IPS DF 4.7 (cell line): ENCODE measurements at regions not wholly inside any gene's neighbourhood (a gene's known extent, or its start where the extent isn't known, plus 50 kb on each side); places are given as distances from the start of the nearest gene placed in this dataset.

ENCODE experiments used
- DNase-seq: peaks from one replicate; pipeline ENCODE4 v3.0.0-alpha.2; 2013; ENCODE audit warnings: low spot score; ENCODE audit errors: extremely low read depth

DNA sequence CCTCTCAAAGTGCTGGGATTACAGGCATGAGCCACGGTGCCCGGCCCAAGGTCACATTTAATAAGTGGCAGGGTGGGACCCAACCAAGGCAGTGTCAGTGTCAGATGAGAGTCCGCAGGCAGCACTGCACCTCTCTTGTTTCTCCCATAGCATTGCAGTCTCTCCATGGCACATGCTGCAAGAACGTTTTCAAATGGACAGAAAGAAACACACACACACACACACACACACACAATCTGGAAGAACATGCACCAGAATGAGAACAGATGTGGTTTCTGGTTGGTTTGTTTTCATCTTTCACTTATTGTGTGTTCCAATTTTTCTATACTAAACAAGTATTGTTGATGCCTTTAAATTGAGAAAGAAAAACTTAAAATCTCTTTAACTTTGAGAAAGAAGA lies 126.5 kb downstream of the SYF2 start:
- no peak for DNase-seq

DNA sequence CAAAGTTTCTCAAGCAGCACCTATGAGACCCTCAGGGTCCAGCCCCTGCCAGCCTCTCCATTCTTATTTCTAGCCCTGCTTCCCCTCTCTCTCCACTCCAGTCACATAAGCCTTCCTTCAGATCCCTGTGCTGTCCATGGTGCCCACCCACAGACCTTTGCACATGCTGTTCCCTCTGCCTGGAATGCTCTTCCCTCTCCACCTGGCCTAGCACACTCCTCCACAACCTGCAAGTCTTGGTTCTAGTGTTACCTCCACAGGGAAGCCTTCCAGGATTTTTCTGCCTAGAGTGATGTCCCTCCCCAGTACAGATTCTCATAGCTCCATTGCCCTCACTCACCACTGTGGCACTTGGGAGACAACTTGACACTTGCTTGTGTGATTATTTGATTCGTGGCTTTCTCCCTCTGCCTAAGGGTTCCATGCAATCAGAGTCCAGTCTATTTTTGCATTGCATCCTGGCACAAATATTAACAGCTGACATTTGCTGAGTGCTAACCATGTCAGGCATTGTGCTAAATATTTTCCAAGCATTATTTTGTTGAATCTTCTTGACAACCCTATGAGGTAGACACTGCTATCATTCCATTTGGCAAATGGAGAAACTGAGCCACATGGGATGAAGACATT lies 127.3 kb downstream of the SYF2 start:
- no peak for DNase-seq

DNA sequence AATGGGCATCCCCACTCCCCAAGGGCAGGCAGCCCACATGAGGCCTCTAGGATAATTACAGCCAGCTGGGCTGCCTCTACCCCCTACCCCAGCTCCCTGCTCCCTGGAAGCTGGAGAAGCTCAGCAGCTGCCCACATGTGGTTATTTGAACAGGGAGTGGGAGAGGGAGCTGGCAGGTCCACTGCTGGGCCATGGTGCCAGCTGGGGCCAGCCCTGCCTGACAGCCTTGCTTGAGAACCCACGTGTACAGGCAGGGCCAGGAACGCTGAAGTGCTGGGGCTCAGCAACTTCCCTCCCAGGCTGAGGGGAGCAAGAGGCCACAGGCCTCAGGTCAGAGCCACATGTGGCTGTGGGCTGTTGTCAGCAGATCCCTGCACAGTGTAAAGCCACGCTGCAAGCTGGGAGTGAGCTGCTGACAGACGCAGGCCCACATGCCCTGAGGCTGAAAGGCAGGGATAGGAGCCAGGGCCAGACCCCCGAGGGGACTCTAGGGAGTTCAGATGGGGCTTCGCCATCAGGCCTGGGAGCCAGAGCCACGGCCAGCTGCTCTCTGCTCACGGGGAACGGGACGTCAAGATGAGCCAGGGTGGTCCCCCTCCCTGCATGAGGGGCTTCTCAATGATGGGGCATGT lies 129.0 kb downstream of the SYF2 start:
- no peak for DNase-seq

DNA sequence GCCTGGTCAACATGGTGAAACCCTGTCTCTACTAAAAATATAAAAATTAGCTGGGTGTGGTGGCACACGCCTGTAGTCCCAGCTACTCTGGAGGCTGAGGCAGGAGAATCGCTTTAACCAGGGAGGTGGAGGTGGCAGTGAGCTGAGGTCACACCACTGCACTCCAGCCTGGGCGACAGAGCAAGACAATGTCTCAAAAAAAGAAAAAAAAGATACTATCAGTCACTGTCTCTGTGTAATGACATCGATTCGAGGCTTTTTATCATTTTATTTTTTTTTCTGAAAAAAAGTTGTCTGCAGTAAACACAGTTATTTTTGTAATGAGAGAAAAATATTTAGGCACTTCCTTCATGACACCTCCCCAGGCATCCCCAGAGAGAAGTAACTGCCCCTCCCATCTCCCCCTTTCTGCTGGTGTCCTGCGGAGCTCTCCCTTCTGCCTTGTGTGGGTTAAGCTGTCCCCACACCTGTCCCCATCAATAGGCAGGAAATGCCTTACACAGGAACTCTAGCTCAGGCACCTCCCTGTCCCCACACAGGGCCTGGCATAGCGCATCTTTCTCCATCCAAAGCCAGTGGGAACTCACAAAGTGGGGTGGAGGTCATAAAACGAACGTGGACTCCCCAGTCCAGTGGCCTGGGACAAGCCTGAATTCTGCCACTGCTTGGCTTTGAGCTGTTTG lies 132.0 kb downstream of the SYF2 start:
- no peak for DNase-seq

DNA sequence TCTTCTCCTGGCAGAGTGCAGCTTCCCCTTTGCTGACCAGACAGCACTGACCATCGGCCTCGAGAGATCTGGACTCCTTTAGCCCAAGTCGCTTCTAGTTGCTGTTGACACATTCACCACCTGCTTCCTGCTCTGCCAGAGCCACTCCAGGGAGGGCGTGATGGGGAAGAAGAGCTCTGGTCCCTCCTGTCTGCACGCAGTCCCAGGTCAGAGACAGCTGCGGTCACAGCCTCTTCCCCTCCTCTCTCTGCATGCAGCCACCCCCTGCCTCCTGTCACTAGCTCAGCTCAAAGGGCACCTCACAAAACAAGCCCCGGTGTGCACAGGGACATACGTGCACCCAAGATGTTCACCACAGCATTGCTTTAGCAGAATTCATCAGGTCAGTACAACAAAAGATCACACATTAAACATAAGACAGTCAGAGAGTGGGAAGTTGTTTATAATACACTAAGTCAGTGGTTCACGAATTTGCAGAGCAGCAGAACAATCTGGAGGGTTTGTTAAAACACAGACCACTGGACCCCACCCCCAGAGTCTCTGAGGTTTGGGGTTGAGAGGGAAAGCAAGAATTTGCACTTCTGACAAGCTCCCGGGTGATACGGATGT lies 132.9 kb downstream of the SYF2 start:
- DNase-seq: no peak

DNA sequence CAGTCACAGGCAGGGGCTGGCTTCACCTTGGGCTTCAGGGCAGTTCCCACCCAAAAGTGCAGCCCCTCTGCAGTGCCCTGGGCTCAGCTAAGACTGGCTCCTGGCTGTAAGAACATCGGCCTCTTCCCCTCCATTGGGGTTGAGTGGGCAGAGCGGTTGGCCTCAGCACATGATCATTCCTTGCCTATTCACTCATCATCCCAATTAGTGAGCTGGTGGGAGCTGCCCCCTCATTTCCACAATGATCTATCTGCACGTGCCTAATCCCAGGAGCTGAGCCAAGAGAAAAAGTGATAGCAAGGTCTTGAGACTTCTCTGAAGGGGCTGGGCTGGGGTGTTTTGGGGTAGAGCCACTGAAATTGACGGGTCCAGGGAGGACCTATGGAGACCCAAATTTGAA lies 133.6 kb downstream of the SYF2 start:
- no peak for DNase-seq

DNA sequence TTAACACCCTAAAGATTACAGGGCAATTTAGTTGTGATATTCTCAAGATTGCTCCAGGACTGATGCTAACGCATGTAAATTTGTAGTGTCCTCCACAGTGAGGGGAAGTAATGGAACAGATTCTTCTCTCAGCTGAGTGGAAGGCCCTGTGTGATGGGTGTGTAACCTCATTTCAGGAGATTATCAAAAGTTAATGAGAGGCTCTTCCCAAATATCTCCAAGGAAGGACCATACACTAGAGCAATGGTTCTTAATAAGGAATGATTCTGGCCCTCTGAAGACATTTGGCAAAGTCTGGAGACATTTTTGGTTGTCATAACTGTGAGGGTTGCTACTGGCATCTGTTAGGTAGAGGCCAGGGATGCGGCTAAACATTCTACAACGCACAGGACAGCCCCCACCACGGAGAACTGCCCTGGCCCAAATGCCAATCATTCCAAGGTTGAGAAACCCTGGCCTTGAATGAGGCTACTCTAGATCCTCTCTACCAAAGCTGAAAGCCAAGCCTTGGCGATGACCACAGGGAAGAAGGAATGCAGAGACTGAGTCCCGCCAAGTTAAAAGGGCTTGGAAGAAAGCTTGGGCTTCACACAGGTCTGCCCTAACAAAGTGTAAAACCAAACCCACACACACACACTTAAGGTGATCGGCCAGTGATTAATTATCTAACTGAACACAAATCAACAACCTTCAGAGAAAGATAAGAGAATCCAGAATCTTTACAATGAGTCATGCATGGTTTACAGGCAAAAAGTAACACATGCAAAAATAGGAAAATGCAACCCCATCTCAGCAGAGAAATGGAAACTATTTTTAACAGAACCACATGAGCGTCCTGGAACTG lies 135.8 kb downstream of the SYF2 start:
- no peak for DNase-seq

DNA sequence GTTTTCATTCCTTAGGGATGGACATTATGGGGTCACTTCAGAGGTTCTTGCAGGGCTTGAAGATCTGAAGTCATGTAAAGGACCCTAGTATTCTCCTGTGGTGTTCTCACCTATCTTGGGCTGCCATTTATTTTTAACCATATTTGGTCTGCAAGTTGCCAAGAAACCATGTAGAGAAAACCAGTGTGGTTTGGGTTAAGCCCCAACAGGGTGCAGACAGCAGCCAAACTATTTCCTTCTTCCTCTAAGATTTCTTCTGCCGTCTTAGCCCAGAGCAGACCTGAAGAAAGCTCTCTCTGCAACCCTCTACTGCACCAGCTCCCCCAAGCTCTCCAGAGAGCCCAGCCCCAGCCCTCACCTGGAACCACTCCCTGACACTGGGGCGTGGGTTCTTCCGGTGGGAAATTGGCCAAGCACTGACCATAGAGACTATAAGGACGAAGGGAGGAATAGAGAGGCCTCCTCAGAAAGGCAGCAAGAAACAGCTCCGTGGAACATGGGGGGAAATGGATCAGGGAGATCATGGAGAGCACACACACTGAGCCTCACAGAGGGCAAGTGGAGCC lies 136.6 kb downstream of the SYF2 start:
- DNase-seq: no peak

DNA sequence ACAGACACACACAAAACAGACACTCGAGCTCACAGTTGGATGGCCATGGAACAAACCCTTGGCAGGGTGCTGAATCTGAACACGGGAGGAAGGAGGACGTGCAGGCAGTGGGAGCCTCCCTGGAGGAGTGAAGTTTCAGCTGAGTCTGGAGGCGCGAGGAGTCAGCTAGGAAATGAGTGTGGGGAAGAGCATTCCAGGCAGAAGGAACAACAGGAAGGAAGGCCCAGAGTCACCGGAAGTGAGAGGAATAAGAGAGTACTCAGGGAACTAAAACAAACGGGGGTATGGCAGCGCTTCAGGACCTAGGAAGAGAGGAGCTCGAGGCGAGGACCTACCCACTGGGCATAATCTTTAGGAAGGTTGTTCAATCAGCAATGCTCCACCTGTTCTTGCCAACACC lies 137.3 kb downstream of the SYF2 start:
- no peak for DNase-seq

DNA sequence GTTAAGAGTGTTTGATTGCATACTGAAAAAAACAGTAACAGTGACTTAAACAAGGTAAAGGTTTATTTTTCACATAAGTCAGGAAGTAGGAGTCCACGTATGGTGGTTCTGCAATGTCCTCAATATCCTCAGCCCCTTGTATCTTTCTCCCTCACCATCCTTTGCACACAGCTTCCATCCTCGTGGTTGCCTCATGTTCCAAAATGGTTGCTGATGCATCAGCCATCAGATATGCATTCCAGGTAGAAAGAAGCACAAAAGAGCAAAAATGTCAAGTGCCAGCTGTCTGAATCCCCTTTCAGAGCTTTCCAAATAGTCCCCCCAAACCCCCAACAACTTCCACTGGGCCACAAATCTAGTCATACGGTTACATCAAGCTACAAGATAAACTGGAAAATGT lies 138.1 kb downstream of the SYF2 start:
- no peak for DNase-seq

DNA sequence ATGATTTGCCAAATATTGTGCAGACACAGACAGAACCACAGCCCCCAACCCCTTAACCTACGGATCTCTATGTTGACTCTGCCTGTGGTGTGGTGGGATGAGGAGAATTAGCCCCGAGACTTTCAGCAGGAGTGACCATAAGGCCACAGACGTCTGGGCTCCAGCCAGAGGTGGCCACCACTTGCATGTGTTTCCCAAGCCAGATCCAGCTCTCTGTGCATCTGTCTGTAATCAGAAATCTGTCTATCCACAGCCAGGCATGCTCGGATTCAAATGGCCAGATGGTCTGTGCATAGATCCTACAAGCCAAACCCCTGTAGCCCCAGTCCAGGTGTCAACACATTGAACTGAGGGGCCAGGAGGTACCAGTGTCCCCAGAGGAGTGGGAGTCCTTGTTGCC lies 140.6 kb downstream of the SYF2 start:
- no peak for DNase-seq

DNA sequence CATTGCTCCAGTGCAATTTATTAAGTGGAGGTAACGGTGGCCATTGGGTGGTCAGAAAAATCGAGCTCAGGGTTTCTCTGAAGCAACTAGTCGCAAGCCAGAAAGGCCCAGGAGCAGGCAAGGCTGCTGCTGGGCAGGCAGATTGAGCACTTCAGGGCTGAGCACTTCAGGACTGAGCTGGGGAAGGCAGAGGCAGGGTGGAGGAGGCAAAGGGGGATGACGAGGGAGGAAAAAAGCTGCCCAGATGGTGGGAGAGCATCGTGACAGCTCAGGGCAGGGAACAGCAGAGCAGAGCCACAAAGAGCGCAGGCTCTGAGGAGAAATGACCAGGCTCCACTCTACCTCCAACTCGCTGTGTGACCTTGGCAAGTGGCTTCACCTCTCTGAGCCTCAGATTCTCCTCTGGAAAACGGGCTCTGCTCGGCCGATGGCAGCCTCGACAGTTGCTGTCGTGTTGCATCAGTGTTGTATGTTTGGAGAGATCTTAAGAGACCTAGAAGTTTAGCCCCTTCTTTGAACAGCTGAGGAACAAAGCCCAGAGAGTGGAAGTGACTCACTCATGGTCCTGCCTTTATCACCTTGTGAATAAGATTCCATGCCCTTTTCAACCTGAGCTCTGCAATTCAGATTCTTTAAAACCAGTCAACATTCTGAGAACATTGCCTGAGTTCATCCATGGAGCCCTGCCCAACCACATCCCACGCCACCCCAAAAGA lies 141.4 kb downstream of the SYF2 start:
- no peak for DNase-seq

DNA sequence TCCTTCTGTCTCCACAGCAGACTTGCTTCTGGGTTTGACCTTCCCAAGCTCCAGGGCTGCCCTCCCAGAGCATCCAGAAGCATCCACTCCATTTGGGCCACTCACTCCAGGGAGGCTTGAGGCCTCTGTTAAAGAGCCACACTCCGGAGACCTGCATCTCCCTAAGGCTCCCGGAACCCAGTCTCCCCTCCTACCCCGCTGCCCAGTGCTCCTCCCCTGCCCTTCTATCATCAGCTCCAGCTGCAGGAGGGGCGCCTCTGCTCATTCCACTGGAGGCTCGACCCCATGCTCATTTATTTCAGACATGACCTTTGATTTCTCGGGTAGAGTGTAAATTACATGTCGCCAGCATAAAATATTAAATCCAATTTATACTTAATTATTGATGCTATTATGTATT lies 142.5 kb downstream of the SYF2 start:
- no peak for DNase-seq

DNA sequence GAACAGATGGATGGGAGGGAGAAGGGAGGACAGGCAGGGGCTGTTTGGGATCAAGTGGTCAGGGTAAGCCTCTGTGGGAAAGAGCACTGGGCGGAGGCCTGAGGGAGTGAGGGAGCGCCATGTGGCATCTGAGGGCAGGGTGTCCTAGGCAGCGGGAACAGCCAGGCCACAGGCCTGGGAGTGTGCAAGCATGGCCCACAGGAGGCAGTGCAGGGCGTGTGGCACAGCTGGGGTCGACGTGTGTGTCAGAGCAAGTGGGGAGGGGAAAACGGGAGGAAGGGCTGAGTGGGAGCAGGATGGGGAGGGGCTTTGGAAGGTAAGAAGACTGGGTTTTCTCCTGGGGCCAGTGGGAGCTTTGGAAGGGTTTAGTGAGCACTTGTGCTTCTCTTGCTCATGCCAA lies 143.4 kb downstream of the SYF2 start:
- no peak for DNase-seq

DNA sequence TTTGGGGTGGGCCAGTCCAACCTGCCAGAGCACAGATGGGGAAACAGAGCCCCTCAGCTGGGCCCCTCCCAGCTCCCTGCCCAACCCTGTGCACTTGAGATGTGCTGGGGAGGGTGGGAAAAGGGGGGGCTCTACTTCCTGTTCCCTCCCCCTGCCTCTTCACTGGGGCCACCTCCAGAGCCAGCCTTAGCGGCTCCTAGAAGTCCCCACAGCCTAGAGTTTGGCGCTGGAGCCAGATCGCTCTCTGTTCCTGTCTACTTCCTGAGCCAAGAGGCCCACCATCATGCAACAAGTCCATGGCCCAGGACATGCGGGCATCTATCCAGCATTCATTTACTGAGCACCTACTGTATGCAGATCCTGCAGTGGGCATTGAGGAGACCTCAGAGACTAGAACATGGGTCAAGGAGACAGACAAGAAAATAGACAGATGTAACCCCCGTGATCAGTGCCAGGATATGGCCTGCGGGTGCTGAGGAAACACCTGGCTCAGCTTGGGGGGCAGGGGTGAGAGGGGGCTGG lies 144.1 kb downstream of the SYF2 start:
- DNase-seq: no peak

DNA sequence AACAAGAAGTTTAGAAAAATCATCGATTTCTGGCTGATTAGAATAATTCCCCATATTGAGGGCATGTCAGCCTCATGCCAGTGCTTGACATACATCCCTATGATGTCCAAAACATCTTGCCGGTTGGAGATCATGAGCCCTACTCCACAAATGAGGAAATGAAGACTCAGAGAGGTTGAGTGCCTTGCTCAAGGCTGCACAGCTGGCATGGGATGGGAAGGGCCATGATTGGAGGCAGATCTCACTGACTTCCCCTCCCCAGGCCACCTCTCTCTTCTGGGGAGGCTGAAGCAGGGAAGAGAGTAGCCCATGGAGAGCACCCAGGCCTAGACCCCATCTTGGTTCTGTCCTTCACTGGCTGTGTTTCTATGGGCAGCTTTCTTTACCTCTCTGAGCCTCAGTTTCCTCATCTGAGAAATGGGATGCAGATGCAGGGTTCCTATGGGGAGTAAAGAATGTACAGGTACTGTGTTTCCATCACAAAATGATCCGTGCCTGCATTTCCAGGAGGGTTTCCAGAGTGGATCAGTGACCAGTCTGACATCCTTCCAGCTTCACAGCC lies 145.7 kb downstream of the SYF2 start:
- DNase-seq: no peak

DNA sequence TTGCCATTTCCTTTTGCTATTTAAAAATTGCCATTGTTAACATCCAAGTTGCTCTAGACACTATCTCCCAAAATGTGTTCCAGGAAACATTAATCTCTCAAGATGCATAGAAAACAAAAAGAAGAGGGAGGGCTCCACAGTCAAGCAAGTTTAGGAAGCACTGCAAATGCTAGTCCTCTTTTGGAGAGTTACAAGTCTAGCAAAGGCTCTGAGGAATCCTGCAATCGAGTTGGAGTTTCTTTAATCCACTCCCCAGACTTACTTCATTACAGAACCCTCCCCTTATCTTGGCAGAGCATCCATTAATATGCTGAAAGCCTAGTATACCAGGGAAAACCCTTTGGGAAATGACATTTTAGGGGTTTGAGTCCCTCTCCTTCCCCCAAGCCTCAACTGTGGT lies 147.9 kb downstream of the SYF2 start:
- no peak for DNase-seq

DNA sequence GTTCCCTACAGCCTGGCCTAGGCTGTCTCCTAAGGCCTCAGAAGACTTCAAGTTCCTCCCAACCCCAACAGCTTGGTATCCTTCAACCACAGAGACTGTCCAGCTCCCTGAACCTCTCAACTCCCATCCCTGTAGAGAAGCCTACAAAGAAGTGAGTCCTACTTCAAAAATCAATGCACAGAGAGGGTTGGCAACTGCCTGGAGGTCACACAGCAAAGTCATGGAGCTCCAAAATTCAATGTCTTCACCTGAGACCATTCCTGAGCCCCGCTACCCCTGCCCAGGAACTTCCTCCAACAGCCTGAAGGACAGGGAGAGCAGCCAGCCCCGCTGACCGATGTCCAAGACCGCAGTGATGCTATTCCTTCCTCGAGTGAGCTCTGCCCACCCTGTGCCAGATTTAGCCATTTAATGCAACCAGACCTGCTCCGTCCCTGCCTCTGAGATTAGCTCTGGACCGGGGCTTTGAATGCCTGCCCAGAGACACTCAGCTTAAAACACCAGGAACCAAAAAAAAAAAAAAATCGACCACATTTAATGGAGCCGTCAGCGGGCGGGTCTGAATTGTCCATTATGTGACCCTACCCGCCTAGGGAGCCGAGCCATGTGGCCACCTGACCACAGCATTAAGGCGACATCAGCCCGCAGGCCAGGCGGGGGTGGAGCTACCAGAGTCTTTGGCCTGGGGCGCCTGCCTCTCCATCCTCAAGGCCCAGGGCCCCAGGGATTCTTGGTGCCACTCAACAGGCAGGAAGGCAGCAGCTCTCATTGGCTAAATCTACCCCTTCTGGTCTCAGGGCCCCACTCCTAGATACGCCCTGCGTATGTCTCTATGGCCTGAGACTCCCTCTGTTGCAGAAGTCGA lies 148.6 kb downstream of the SYF2 start:
- DNase-seq: no peak

DNA sequence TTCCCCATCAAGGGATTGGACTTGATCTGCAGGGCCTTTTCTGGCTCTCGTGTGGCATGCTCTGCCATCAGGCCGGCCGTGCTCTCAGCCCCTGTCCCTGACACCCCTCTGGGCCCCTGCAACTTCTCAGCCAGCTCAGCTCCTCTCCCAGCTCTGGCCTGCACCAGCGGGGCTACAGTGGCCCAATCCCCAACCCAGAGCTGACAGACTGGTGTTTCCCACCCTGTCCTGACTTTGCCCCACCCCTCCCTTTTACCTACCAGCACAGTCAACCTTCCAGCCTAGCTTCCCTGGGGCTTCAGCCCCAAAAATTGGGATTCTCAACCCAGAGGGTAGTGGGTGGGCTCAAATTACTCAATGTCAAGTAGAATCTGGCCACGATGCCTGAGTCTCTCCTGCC lies 149.3 kb downstream of the SYF2 start:
- no peak for DNase-seq
